Breast epithelium (tissue), 4 donors: ENCODE measurements at regions not wholly inside any gene's neighbourhood (a gene's known extent, or its start where the extent isn't known, plus 50 kb on each side); places are given as distances from the start of the nearest gene placed in this dataset.

Experiments used
- DNase-seq, 2 donors: peaks; one replicate each; pipeline ENCODE4 v3.0.0-alpha.2; 2019; ENCODE audit warnings: low spot score in 2 of 2
- H3K27ac ChIP-seq, 2 donors: fragments of 200-600 bp; sonication (generic) in 1 of 2; one replicate each; pipeline ENCODE4 v1.5.1; 2016 to 2019; ENCODE audit warnings: mild to moderate bottlenecking in 1 of 2
- H3K27me3 ChIP-seq, 2 donors: fragments of 200-600 bp; sonication (generic) in 1 of 2; one replicate each; pipeline versions ENCODE4 v1.5.1 to v1.6.0; 2017 to 2019; ENCODE audit warnings: control low read depth in 1 of 2, mild to moderate bottlenecking in 1 of 2
- H3K36me3 ChIP-seq: fragments of 200-600 bp; one replicate; pipeline ENCODE4 v1.5.1; 2019
- H3K4me1 ChIP-seq, 2 donors: fragments of 200-600 bp; sonication (generic); one replicate each; pipeline ENCODE4 v1.5.1; 2016 to 2019; ENCODE audit warnings: control low read depth in 1 of 2
- H3K4me3 ChIP-seq, 3 donors: fragments of 200-600 bp; sonication (generic); 1 replicate in 2 of 3; 2 replicates in 1 of 3; pipeline ENCODE4 v1.5.1; 2016 to 2019; ENCODE audit warnings: mild to moderate bottlenecking in 3 of 3, moderate library complexity in 2 of 3
- H3K9me3 ChIP-seq, 2 donors: fragments of 200-600 bp; sonication (generic) in 1 of 2; one replicate each; pipeline ENCODE4 v1.5.1; 2016 to 2019; ENCODE audit warnings: control low read depth in 1 of 2
- POLR2A ChIP-seq: fragments of 450-650 bp; IDR thresholded peaks from one replicate; pipeline ENCODE4 v1.6.1; 2016; ENCODE audit warnings: antibody characterized with exemption, mild to moderate bottlenecking, moderate library complexity
- POLR2AphosphoS5 ChIP-seq, 3 donors: sonication (generic); formaldehyde crosslinking; IDR thresholded peaks; one replicate each; pipeline ENCODE4 v1.6.1; 2017; ENCODE audit warnings: antibody characterized with exemption in 3 of 3
- intact Hi-C: fragments of 100-400 bp; cut with DNase I; formaldehyde crosslinking; loops from one replicate; pipeline ENCODE4 v1.15.1; 2023; ENCODE audit warnings: low total_unique reads
- TF ChIP-seq, protein P1 (sequence below), 3 donors: fragments of 450-650 bp; IDR thresholded peaks; one replicate each; pipeline ENCODE4 v1.5.1; 2016 to 2017; ENCODE audit warnings: antibody characterized with exemption in 3 of 3, mild to moderate bottlenecking in 3 of 3, moderate library complexity in 3 of 3

DNA sequence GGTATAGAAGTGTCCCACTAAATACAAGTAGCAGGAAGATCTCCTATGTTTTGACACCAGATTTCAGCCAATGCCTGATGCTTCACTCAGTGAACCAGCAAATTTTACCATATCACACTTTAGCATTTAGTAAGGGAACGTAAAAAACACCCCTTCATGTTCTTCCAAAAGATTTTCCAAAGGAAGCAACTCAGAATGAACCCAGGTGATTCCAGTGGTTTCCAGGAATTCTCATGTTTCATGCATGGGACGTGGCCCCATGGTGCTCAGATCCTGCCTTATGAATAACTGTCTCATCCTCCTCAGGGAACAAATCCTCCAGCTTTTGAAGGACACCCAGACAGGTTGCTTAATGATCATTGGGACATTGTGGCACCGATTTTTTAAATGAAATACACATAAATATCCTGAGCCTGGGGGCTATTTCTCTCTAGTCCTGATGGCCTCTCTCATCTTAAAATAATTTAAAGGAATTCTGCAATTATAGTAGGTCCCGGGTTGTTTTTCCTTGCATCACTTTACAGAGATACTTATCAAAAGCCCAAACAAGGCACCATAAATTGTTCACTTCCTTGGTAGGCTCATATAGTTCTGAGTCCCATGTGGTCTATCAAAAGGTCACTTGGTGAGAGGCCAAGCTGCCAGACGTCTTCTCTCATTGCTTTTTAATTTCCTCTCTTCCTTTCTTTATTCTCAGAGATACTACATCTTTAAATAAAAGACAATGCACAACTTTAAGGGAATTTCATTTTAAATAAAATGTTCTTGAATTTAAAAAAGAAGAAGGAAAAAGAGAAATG, 261.0 kb downstream of the ZNF516 start:
- no peaks in the 10 kb centered on the region for H3K9me3 ChIP-seq
- no peak for TF ChIP-seq POLR2AphosphoS5 (IDR thresholded peaks at IDR 0.05)
- TF ChIP-seq, protein P1, sequence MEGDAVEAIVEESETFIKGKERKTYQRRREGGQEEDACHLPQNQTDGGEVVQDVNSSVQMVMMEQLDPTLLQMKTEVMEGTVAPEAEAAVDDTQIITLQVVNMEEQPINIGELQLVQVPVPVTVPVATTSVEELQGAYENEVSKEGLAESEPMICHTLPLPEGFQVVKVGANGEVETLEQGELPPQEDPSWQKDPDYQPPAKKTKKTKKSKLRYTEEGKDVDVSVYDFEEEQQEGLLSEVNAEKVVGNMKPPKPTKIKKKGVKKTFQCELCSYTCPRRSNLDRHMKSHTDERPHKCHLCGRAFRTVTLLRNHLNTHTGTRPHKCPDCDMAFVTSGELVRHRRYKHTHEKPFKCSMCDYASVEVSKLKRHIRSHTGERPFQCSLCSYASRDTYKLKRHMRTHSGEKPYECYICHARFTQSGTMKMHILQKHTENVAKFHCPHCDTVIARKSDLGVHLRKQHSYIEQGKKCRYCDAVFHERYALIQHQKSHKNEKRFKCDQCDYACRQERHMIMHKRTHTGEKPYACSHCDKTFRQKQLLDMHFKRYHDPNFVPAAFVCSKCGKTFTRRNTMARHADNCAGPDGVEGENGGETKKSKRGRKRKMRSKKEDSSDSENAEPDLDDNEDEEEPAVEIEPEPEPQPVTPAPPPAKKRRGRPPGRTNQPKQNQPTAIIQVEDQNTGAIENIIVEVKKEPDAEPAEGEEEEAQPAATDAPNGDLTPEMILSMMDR (IDR thresholded peaks at IDR 0.05): no peak
- no peak for TF ChIP-seq POLR2A
- intact Hi-C loops: loop anchor here (5.0 kb wide), 1 partner anchor 242 kb away; no protein-coding TSS in a partner anchor
- no peak overlapping the region for H3K27ac ChIP-seq
- no peaks in the 10 kb centered on the region for H3K36me3 ChIP-seq
- peaks cover 0 to 6% of the 10 kb centered on the region in 2 donors for H3K4me1 ChIP-seq
- no peak for DNase-seq
- peak overlapping the region in 2 of 3 donors; percentile 18 to 33 for H3K4me3 ChIP-seq
- H3K27me3 ChIP-seq: no peaks in the 10 kb centered on the region

DNA sequence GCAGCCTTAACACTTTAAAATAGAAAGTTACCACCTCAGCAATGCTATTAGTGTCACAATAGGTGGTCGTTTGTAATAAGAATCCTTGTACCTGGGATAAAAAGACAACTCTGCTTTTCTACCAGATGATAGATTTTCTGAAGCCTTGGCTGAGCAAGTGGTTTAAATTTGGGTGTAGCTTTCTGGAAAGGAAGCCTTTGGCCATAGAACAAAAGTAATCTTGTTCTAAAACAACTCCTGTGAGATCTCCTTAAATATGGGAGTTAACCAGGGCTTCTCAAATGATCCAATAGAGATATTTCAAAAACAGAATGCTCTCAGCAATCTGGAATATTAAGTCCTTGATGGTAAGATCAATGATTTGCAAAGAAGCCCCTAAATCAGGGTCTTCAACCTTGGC, 261.6 kb downstream of the ZNF516 start:
- TF ChIP-seq POLR2AphosphoS5 (IDR thresholded peaks at IDR 0.05) (no peak), POLR2A (no peak)
- TF ChIP-seq, protein P1 (IDR thresholded peaks at IDR 0.05): no peak

DNA sequence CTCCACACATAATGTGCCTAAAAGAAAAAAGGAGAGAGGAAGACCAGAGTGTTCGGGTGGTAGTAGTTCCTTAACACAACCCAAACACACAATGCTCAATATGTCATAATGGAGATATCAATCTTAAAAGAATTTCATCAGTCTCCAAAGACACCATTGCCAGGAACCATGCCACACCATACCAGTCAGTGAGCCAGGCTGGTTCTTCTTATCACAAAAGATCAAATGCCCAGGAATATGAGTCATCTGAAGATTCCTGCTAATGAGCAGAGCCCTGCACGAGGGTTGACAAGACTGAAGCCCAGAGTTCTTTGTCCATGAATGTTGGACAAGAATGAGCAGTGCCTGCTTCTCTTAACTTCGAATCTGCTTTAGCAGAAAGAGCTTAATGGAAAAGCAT, 262.3 kb downstream of the ZNF516 start:
- no peak for DNase-seq
- no peaks in the 10 kb centered on the region for H3K9me3 ChIP-seq
- H3K27me3 ChIP-seq: no peaks in the 10 kb centered on the region
- TF ChIP-seq, protein P1 (IDR thresholded peaks at IDR 0.05): no peak
- TF ChIP-seq POLR2AphosphoS5 (IDR thresholded peaks at IDR 0.05): no peak
- TF ChIP-seq POLR2A: no peak
- peaks cover 0 to 6% of the 10 kb centered on the region in 2 donors for H3K4me1 ChIP-seq
- no peak overlapping the region for H3K27ac ChIP-seq
- intact Hi-C loops: loop anchor here (5.0 kb wide), 1 partner anchor 240 kb away; no protein-coding TSS in a partner anchor
- no peak overlapping the region for H3K4me3 ChIP-seq
- no peaks in the 10 kb centered on the region for H3K36me3 ChIP-seq

More for the DNA sequence above, 261.6 kb downstream of the ZNF516 start:
- Histone ChIP-seq H3K36me3 (no peaks in the 10 kb centered on the region), H3K9me3 (no peaks in the 10 kb centered on the region), H3K4me3 (no peak overlapping the region), H3K27me3 (no peaks in the 10 kb centered on the region), H3K4me1 (peaks cover 0 to 6% of the 10 kb centered on the region in 2 donors), H3K27ac (no peak overlapping the region)
- intact Hi-C loops: loop anchor here (5.0 kb wide), 1 partner anchor 241 kb away; no protein-coding TSS in a partner anchor
- no peak for DNase-seq

DNA sequence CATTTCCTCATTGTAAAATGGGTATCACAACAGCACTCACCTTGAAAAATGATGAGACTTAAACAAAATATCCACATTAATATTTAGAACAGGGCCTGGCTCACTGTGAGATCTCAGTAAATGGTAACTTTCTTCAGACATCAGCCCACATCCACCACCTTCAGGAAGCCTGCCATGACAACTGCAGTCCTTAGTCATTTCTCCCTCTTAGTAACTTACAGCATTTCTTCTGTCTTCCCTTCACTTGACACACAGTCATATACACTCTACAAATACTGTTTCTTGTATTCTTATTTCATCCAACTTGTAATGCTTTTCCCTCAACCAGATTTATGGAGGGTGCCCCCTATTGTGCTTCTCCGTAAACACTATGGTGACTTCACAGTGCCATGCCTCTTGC, 263.0 kb downstream of the ZNF516 start:
- Histone ChIP-seq H3K4me1 (peaks cover 0 to 6% of the 10 kb centered on the region in 2 donors), H3K9me3 (no peaks in the 10 kb centered on the region), H3K27ac (no peak overlapping the region), H3K27me3 (no peaks in the 10 kb centered on the region), H3K36me3 (no peaks in the 10 kb centered on the region), H3K4me3 (no peak overlapping the region)
- no peak for DNase-seq
- no peak for TF ChIP-seq POLR2A
- TF ChIP-seq, protein P1 (IDR thresholded peaks at IDR 0.05): no peak
- no peak for TF ChIP-seq POLR2AphosphoS5 (IDR thresholded peaks at IDR 0.05)
- intact Hi-C loops: loop anchor here (5.0 kb wide), 1 partner anchor 240 kb away; no protein-coding TSS in a partner anchor

DNA sequence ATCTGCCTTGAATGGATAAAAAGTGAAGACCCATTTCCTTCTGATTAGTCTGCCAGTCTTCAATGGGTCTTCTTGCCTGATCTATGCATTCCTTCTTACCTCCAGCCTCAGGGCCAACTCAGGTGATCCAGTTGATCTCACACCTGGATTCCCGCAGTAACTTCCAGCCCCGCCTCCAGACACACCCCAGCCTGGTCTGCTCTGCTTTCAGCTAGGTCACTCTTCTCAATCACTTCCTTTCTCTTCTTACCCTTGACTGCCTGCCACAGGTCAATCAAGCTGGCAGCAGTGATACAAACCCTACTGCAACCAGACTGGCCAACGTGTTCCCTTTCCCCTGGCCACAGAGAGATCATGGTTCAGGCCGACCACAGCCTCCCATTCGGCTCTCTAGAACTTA, 263.6 kb downstream of the ZNF516 start:
- no peak overlapping the region for H3K27ac ChIP-seq
- TF ChIP-seq, protein P1 (IDR thresholded peaks at IDR 0.05): no peak
- TF ChIP-seq POLR2A: no peak
- no peak for TF ChIP-seq POLR2AphosphoS5 (IDR thresholded peaks at IDR 0.05)
- no peak overlapping the region for H3K4me3 ChIP-seq
- intact Hi-C loops: loop anchor here (5.0 kb wide), 1 partner anchor 239 kb away; no protein-coding TSS in a partner anchor
- no peak for DNase-seq
- H3K36me3 ChIP-seq: no peaks in the 10 kb centered on the region
- no peaks in the 10 kb centered on the region for H3K9me3 ChIP-seq
- peaks cover 0 to 6% of the 10 kb centered on the region in 2 donors for H3K4me1 ChIP-seq
- no peaks in the 10 kb centered on the region for H3K27me3 ChIP-seq
